AG10803 (cell line): ENCODE measurements at regions not wholly inside any gene's neighbourhood (a gene's known extent, or its start where the extent isn't known, plus 50 kb on each side); places are given as distances from the start of the nearest gene placed in this dataset.

Experiments used
- DNase-seq: peaks from one replicate; pipeline ENCODE4 v3.0.0; 2010; ENCODE audit warnings: low read depth
- H3K4me3 ChIP-seq: 2 replicates; pipeline ENCODE4 v1.5.1; 2011; ENCODE audit warnings: mild to moderate bottlenecking, low read length, control low read depth
- TF ChIP-seq, protein P1 (sequence below): conservative IDR thresholded peaks from 2 replicates; pipeline ENCODE4 v1.5.1; 2011; ENCODE audit warnings: mild to moderate bottlenecking, low read length, control low read depth, inconsistent platforms

DNA sequence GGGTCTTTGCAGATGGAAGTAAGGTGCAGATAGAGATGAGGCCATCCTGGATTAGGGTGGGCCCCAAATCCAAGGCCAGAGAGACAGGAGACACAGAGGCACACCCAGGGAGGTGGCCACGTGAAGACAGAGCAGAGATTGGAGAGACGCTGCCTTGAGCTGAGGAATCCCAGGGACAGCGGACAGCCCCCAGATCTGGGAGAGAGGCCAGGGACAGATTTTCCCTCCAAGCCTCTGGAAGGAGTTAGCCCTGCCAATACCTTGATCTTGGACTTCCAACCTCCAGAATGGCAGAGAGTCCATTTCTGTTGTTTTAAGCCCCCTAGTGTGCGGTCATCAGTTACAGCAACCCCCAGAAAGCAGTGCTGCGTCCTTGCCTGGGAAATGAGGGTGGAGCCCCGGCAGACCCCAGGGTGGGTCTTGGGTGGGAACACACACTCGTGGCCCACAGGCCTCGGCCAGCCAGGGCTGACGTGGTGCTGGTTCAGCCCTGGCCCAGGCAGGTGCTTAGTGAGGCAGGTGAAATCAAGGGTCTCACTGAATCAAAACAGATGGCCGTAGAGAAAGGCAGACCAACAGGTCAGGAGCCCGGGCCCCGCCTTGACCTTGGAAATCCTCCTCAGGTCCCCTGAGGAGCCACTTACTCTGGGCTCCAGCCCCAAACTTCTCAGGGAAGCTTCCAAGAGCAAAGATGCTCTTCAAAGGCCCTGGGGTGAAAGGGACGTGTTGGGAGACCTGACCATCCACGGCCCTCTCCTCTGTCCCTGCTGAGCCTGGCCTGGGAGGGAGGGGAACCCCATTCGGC lies 169.3 kb downstream of the RBFOX3 start:
- no peak for DNase-seq
- TF ChIP-seq, protein P1, sequence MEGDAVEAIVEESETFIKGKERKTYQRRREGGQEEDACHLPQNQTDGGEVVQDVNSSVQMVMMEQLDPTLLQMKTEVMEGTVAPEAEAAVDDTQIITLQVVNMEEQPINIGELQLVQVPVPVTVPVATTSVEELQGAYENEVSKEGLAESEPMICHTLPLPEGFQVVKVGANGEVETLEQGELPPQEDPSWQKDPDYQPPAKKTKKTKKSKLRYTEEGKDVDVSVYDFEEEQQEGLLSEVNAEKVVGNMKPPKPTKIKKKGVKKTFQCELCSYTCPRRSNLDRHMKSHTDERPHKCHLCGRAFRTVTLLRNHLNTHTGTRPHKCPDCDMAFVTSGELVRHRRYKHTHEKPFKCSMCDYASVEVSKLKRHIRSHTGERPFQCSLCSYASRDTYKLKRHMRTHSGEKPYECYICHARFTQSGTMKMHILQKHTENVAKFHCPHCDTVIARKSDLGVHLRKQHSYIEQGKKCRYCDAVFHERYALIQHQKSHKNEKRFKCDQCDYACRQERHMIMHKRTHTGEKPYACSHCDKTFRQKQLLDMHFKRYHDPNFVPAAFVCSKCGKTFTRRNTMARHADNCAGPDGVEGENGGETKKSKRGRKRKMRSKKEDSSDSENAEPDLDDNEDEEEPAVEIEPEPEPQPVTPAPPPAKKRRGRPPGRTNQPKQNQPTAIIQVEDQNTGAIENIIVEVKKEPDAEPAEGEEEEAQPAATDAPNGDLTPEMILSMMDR = no peak
- H3K4me3 ChIP-seq = no peak overlapping the region

DNA sequence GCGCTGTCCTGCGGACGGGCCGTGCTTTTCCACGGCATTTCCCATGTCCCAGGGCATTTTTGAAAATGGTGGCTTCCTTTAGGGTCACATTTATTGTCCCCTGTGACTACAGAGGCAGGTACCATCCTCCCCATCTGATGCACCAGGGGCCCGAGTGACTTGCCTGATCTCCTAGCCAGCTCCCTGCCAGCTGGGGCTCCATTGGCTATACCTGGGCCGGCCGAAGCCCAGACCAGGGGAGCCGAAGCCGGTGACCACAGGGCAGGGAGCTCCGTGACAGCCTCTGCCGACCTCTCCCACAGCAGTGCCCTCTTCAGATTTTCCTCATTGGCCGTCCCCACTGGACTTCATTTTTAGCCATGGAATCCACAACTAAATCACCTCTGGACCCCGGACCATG lies 170.6 kb downstream of the RBFOX3 start:
- no peak for DNase-seq
- TF ChIP-seq, protein P1 = no peak
- no peak overlapping the region for H3K4me3 ChIP-seq

DNA sequence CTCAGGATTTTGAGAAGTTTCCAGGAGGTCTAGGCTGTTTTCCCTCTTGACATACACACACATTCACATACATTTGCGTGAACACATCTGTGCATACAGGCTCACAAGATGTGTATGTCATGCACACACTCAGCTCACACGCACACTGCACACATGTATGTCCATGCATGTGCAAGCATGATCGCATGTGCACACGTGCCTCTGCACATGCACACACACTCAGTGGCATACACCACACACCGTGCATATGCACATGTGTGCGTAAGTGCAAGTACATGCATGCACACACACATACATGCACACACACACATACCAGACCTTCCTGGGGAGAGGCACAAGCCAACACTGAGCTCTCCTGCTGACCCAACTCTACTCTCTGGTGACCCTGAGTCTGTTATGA lies 171.4 kb downstream of the RBFOX3 start:
- TF ChIP-seq, protein P1 = no peak
- H3K4me3 ChIP-seq = no peak overlapping the region
- no peak for DNase-seq

DNA sequence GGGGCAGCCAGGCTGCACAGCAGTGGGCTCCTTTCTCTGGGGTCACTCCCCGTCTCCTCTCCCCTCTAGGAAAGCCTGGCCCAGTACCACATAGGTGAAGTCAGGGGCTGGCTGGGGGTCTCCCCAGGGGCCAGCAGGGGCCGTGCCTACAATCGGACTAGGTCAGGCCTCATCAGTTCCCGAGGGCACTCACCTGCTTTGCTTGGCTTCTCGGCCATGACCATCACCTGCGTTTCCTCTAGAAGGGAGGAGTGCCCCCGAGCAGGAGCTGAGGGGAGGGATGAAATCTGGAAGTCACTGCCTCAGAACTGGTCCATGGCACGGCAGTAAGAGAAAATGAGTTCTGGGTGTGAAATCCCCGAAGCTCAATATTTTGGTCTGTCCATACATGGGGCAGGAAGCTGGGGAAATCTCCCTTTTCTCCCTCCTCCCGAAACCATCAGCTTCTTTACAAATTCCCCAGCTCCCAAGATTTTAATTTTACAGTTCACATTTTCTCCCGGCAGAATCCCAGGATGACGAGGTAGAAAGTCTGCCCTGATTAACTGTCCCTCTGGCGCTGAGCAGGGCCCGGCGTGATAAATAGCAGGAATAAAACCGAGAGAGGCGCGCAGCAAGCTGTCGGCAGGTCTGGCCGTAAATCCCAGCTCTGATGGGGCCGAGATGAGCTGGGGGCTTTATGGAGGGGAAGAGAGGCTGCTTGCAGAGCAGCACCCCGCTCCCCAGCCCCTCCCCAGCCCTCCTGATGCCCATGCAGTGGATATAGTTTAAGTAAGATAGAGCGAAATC lies 172.1 kb downstream of the RBFOX3 start:
- no peak for DNase-seq

DNA sequence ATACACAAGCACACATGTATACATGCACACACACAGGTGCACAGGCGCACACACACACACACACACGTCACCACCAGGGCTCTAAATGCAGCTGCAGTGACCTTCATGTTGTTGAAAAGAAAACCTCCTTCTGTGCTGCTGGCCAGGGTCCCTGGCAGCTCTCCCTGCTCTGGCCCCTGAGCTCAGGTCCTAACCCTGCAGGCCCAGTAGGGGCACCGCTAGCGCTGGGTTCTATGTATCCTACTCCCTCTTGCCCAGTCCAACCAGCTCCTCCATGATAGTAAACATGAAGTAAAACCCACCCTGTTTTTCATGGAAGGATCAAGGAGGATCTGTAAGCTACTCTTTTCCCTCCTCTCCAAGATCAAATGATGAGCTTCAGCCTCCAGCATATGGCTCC lies 172.8 kb downstream of the RBFOX3 start:
- TF ChIP-seq, protein P1 = no peak
- H3K4me3 ChIP-seq = no peak overlapping the region
- DNase-seq = no peak

More for the DNA sequence above, 172.1 kb downstream of the RBFOX3 start:
- TF ChIP-seq, protein P1 = no peak
- no peak overlapping the region for H3K4me3 ChIP-seq

DNA sequence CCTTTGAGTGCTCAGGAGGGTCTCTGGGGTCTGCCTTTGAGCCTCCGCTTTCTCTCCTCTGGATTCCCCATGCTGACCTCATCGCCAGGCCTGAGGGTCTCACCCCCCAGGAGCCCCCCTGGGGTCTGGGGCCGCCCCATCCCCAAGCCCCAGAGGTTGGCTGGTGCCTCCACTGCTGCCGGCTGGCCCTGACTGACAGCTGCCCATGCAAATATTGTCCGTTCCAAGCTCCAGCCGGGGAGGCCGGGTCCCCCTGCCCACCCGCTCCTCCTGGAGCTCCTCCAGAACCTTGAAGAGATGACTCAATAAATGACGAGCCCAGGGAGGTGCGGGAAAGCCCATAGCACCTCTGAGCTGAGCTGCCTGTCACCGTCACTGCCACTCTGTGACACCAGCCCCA lies 173.8 kb downstream of the RBFOX3 start:
- no peak for DNase-seq
- no peak overlapping the region for H3K4me3 ChIP-seq
- TF ChIP-seq, protein P1 = no peak

DNA sequence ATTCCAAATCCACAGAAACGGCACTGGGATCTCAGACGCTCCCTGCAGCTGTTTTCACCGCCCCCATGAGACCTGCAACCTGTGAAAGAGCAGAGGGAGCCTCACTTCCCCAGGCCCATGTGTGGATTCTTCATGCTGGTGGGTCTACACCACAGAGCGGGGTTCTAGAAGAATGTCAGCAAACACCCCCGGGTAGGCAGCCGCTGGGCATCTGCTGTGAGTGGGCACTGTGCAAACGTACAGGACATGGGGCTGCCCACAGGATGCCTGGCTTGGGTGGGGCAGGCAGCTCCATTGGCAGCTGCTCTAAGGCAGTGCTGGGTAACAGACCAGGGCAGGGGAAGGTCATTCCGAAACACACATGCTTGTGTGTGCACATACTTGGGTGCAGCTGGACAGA lies 174.9 kb downstream of the RBFOX3 start:
- DNase-seq = no peak
- H3K4me3 ChIP-seq = no peak overlapping the region
- TF ChIP-seq, protein P1 = no peak
